ENCODE measurements at regions not wholly inside any gene's neighbourhood (a gene's known extent, or its start where the extent isn't known, plus 50 kb on each side); places are given as distances from the start of the nearest gene placed in this dataset.

DNA sequence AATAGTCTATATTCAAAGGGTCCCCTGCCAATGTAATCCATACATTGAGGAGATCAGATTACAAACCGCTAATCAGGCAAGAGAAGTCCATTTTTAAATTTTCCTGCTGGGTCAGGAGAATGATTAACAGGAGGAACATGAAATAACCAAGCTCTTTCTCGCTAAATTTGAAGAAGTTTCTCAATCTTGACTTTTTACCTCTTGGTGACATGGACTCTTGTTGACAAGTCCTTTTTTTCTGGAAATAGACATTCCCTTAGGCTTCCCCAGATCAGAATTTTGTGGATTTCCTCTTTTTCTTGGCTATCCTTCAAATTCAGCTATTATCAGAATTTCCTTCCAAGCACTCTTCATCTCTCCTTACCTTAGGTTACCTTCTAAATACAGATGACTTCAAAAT, 153.0 kb upstream of the LRATD1 start:
- TF ChIP-seq, protein P1, sequence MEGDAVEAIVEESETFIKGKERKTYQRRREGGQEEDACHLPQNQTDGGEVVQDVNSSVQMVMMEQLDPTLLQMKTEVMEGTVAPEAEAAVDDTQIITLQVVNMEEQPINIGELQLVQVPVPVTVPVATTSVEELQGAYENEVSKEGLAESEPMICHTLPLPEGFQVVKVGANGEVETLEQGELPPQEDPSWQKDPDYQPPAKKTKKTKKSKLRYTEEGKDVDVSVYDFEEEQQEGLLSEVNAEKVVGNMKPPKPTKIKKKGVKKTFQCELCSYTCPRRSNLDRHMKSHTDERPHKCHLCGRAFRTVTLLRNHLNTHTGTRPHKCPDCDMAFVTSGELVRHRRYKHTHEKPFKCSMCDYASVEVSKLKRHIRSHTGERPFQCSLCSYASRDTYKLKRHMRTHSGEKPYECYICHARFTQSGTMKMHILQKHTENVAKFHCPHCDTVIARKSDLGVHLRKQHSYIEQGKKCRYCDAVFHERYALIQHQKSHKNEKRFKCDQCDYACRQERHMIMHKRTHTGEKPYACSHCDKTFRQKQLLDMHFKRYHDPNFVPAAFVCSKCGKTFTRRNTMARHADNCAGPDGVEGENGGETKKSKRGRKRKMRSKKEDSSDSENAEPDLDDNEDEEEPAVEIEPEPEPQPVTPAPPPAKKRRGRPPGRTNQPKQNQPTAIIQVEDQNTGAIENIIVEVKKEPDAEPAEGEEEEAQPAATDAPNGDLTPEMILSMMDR (IDR thresholded peaks at IDR 0.05; ENCODE audit: low read length), result no peak
- no peak for TF ChIP-seq EZH2phosphoT487 (IDR thresholded peaks at IDR 0.05; ENCODE audit: low read length)
- TF ChIP-seq EZH2 (optimal IDR thresholded peaks at IDR 0.05; ENCODE audit: low read depth, low read length), result no peak
